HG02588 (cell line): ENCODE measurements at regions not wholly inside any gene's neighbourhood (a gene's known extent, or its start where the extent isn't known, plus 50 kb on each side); places are given as distances from the start of the nearest gene placed in this dataset.
A peak's percentile ranks its signal among the peaks of the same experiment; 100 is the strongest.

Experiments
- ATAC-seq: cut with Tn5 transposase; IDR thresholded peaks from one replicate; pipeline ENCODE4 v1.9.1; 2021; ENCODE audit warnings: mild to moderate bottlenecking, moderate library complexity; ENCODE audit not compliant: unreplicated experiment

- no peak for ATAC-seq
Observed at GRCh38 chr13:99620806-99621205, 119.5 kb downstream of the TM9SF2 start.

GRCh38 chr13:99619207-99619606 lies 117.9 kb downstream of the TM9SF2 start:
- ATAC-seq = no peak

- ATAC-seq = no peak
Observed at GRCh38 chr13:99617474-99618255, 116.4 kb downstream of the TM9SF2 start.

GRCh38 chr13:99614465-99614885 lies 113.2 kb downstream of the TM9SF2 start:
- peak; percentile 59 for ATAC-seq
